Keratinocyte (primary cell): ENCODE measurements at regions not wholly inside any gene's neighbourhood (a gene's known extent, or its start where the extent isn't known, plus 50 kb on each side); places are given as distances from the start of the nearest gene placed in this dataset.

Experiments
- CTCF ChIP-seq, 3 experiments: IDR thresholded peaks in 1 of 3; conservative IDR thresholded peaks in 1 of 3; optimal IDR thresholded peaks in 1 of 3; 2 replicates in 2 of 3; 3 replicates in 1 of 3; pipeline versions ENCODE3 to v1.5.1; 2011; ENCODE audit warnings: low read length in 3 of 3, mild to moderate bottlenecking in 3 of 3, moderate library complexity in 2 of 3, control low read depth in 1 of 3, inconsistent platforms in 1 of 3; ENCODE audit not compliant: insufficient read depth in 2 of 3; ENCODE audit errors: extremely low read depth in 1 of 3
- EZH2 ChIP-seq: IDR thresholded peaks from one replicate; pipeline ENCODE4 v1.6.1; 2012; ENCODE audit warnings: inconsistent platforms, mild to moderate bottlenecking, low read length, moderate library complexity

- TF ChIP-seq CTCF (optimal IDR thresholded peaks at IDR 0.05 in 1 of 3, IDR thresholded peaks at IDR 0.05 in 1 of 3, conservative IDR thresholded peaks at IDR 0.05 in 1 of 3; ENCODE audit: extremely low read depth in 1 of 3, insufficient read depth in 2 of 3, low read length in 3 of 3), result no peak
- TF ChIP-seq EZH2, result no peak
Observed at GRCh38 chr15:31476866-31477265, 150.2 kb downstream of the KLF13 start.
